GM12878 (cell line): ENCODE measurements at regions not wholly inside any gene's neighbourhood (a gene's known extent, or its start where the extent isn't known, plus 50 kb on each side); places are given as distances from the start of the nearest gene placed in this dataset.

Experiments used
- BHLHE40 ChIP-seq, 2 experiments: fragments of 450-650 bp in 1 of 2; IDR thresholded peaks; 2 replicates each; pipeline ENCODE4 v1.6.1; 2011 to 2017; ENCODE audit warnings: low read depth in 2 of 2, borderline replicate concordance in 1 of 2, improper control_type of control experiment in 1 of 2, low read length in 1 of 2, mild to moderate bottlenecking in 1 of 2
- CBX5 ChIP-seq: sonication (generic); IDR thresholded peaks from 2 replicates; pipeline ENCODE4 v1.6.1; 2016; ENCODE audit warnings: low read depth, moderate library complexity, mild to moderate bottlenecking, inconsistent platforms
- CTCF ChIP-seq, 3 experiments: IDR thresholded peaks in 2 of 3; conservative IDR thresholded peaks in 1 of 3; 2 replicates each; pipeline ENCODE4 v1.5.1; 2011; ENCODE audit warnings: low read depth in 3 of 3, low read length in 3 of 3, mild to moderate bottlenecking in 3 of 3, control low read depth in 2 of 3, moderate library complexity in 2 of 3, inconsistent platforms in 1 of 3, mixed read lengths in 1 of 3; ENCODE audit not compliant: control insufficient read depth in 2 of 3, insufficient read depth in 1 of 3; ENCODE audit errors: extremely low read depth in 1 of 3
- DPF2 ChIP-seq: fragments of 450-650 bp; IDR thresholded peaks from 2 replicates; pipeline ENCODE4 v1.6.1; 2017; ENCODE audit warnings: mild to moderate bottlenecking
- EZH2 ChIP-seq: IDR thresholded peaks from 2 replicates; pipeline ENCODE4 v1.6.1; 2012; ENCODE audit warnings: low read depth, mild to moderate bottlenecking, control low read depth, inconsistent platforms, low read length, borderline replicate concordance; ENCODE audit not compliant: control insufficient read depth
- FOS ChIP-seq: IDR thresholded peaks from 3 replicates; pipeline ENCODE4 v1.6.1; 2011; ENCODE audit warnings: borderline replicate concordance; ENCODE audit not compliant: insufficient read length; ENCODE audit errors: extremely low read depth
- FOXM1 ChIP-seq: IDR thresholded peaks from 2 replicates; pipeline ENCODE4 v1.6.1; 2012; ENCODE audit warnings: low read depth, mild to moderate bottlenecking, inconsistent platforms, low read length, moderate library complexity
- NBN ChIP-seq: fragments of 450-650 bp; IDR thresholded peaks from 2 replicates; pipeline ENCODE4 v1.6.1; 2016
- POLR2A ChIP-seq: IDR thresholded peaks from 2 replicates; pipeline ENCODE4 v1.6.1; 2011; ENCODE audit warnings: low read depth, mild to moderate bottlenecking, low read length
- POLR2AphosphoS5 ChIP-seq: IDR thresholded peaks from 2 replicates; pipeline ENCODE4 v1.6.1; 2011; ENCODE audit warnings: mild to moderate bottlenecking, low read length, inconsistent platforms
- RUNX3 ChIP-seq: IDR thresholded peaks from 2 replicates; pipeline ENCODE4 v1.6.1; 2012; ENCODE audit warnings: low read length, inconsistent platforms
- ZZZ3 ChIP-seq: IDR thresholded peaks from 2 replicates; pipeline ENCODE4 v1.6.1; 2011; ENCODE audit warnings: low read depth; ENCODE audit not compliant: control insufficient read depth, insufficient read length

GRCh38 chr2:65504814-65505697 is 72.7 kb upstream of the SPRED2 start:
- TF ChIP-seq POLR2A (no peak), CTCF (IDR thresholded peaks at IDR 0.05 in 2 of 3, conservative IDR thresholded peaks at IDR 0.05 in 1 of 3; ENCODE audit: control insufficient read depth in 2 of 3, extremely low read depth in 1 of 3, insufficient read depth in 1 of 3, low read depth in 3 of 3, low read length in 3 of 3) (no peak), RUNX3 (no peak), EZH2 (no peak), CBX5 (no peak), BHLHE40 (IDR thresholded peaks at IDR 0.05; ENCODE audit: borderline replicate concordance in 1 of 2, low read depth in 2 of 2, low read length in 1 of 2) (no peak), POLR2AphosphoS5 (no peak), DPF2 (no peak), NBN (no peak), FOXM1 (no peak), FOS (no peak), ZZZ3 (no peak)
